ENCODE measurements at regions not wholly inside any gene's neighbourhood (a gene's known extent, or its start where the extent isn't known, plus 50 kb on each side); places are given as distances from the start of the nearest gene placed in this dataset.

DNA sequence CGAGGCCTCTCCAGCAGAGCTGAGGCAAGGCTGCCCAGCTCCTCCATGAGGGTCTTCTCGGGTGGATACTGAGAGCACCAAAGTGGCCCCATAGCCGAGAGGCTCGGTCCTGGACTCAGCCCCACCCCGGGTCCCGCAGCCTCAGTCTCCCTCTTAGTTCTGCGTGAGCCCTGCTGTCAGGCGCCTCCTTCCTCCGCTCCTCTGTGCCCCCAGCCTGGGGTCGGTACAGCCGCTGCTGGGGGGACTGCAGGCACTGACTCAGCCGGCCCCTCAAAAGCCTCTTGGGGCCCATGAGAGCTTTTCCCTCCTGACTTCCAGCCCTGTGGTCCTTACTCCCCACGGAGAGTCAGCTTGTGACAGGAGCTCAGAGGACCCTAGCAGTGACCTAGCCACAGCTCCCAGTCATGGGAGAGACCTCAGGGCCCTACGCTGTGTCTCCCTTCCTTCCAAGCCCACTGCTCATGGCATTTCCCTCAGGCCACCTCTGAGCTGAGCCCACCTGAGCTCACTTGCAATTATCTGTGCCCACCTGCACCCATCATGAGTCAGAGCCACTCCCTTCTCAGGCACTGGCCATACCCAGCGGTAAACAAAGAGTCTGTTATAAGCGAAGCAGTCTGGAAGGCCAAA is 295.0 kb upstream of the RTL1 start:
- H3K27me3 ChIP-seq (ENCODE audit: control insufficient read depth, insufficient read depth, low read length), result no peaks in the 10 kb centered on the region
- DNase-seq (ENCODE audit: low read depth) (no peak), FAIRE-seq (no peak)
- H3K36me3 ChIP-seq (ENCODE audit: control insufficient read depth, insufficient read depth, low read length), result no peaks in the 10 kb centered on the region
- TF ChIP-seq, protein P1, sequence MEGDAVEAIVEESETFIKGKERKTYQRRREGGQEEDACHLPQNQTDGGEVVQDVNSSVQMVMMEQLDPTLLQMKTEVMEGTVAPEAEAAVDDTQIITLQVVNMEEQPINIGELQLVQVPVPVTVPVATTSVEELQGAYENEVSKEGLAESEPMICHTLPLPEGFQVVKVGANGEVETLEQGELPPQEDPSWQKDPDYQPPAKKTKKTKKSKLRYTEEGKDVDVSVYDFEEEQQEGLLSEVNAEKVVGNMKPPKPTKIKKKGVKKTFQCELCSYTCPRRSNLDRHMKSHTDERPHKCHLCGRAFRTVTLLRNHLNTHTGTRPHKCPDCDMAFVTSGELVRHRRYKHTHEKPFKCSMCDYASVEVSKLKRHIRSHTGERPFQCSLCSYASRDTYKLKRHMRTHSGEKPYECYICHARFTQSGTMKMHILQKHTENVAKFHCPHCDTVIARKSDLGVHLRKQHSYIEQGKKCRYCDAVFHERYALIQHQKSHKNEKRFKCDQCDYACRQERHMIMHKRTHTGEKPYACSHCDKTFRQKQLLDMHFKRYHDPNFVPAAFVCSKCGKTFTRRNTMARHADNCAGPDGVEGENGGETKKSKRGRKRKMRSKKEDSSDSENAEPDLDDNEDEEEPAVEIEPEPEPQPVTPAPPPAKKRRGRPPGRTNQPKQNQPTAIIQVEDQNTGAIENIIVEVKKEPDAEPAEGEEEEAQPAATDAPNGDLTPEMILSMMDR (IDR thresholded peaks at IDR 0.05; ENCODE audit: insufficient read depth, low read length, severe bottlenecking), result no peak
- no peak overlapping the region for H3K4me3 ChIP-seq (ENCODE audit: low read depth, low read length)

DNA sequence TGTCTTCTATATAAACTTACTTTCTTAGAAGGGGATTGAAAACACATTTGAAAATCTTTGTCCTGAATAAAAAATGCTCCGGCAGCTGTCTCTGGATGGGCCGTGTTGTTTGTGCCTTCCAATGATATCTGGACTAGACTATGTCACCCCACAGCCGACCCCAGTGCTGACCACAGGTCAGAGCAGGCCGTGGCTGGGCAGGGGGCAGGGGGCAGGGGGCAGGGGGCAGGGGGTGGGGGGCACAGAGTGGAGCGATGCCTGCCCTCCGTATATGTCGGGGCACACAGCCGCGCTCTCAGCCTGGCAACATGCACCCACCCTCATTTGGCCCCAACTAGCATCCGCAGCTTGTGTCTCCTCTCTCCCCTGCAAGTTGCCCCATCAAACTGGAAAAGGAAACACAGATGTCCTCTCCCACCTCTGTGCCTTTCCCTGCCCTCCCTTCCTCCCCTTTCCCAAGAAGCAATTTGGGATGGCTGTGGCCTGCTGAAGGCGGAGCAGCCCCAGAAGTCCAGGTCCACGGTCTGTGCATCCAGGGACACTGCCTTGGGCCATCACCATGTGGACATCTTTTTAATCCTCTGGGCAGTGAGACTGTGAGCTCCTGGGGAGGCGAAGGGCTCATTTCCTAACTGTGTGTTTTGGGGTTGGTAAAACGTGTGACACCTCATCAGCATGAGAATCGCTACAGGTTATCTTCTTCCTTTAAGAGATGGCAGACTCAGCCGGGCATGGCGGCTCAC is 295.7 kb upstream of the RTL1 start:
- DNase-seq (ENCODE audit: low read depth), result no peak
- H3K36me3 ChIP-seq (ENCODE audit: control insufficient read depth, insufficient read depth, low read length), result no peaks in the 10 kb centered on the region
- no peaks in the 10 kb centered on the region for H3K27me3 ChIP-seq (ENCODE audit: control insufficient read depth, insufficient read depth, low read length)
- TF ChIP-seq, protein P1 (IDR thresholded peaks at IDR 0.05; ENCODE audit: insufficient read depth, low read length, severe bottlenecking), result no peak
- FAIRE-seq, result no peak
- H3K4me3 ChIP-seq (ENCODE audit: low read depth, low read length), result no peak overlapping the region

DNA sequence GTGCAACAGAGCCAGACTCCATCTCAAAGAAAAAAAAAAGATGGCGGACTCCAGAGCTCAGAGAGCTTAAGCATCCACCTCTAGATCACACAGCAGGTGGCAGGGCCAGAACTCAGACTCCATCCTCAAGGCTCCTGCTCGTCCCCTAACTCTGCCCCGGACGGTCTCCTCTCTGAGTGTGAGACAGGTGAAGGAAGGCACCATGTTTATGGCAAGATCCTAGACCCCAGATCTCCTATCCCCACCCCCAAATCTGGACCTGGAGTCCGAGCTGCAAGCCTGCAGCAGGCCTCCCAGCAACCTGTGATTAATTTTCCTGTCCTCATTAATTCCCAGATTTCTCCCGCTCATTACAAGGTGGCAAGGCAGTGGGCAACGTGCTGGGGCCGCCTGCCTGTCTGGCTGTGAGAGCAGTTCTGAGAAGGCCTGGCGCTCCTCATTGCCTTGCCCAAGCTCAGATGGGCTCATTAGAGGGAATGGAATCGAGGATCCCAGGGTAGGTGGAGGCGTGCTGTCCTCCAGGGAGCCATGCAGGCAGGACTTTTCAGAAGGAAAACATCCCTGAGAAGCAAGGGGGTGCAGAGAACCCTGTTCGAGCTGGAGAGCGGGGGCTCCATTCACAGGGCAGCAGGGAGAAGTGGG is 296.6 kb upstream of the RTL1 start:
- Histone ChIP-seq H3K4me3 (ENCODE audit: low read depth, low read length) (no peak overlapping the region), H3K36me3 (ENCODE audit: control insufficient read depth, insufficient read depth, low read length) (no peaks in the 10 kb centered on the region), H3K27me3 (ENCODE audit: control insufficient read depth, insufficient read depth, low read length) (no peaks in the 10 kb centered on the region)
- TF ChIP-seq, protein P1 (IDR thresholded peaks at IDR 0.05; ENCODE audit: insufficient read depth, low read length, severe bottlenecking), result no peak
- no peak for FAIRE-seq
- DNase-seq (ENCODE audit: low read depth), result no peak

DNA sequence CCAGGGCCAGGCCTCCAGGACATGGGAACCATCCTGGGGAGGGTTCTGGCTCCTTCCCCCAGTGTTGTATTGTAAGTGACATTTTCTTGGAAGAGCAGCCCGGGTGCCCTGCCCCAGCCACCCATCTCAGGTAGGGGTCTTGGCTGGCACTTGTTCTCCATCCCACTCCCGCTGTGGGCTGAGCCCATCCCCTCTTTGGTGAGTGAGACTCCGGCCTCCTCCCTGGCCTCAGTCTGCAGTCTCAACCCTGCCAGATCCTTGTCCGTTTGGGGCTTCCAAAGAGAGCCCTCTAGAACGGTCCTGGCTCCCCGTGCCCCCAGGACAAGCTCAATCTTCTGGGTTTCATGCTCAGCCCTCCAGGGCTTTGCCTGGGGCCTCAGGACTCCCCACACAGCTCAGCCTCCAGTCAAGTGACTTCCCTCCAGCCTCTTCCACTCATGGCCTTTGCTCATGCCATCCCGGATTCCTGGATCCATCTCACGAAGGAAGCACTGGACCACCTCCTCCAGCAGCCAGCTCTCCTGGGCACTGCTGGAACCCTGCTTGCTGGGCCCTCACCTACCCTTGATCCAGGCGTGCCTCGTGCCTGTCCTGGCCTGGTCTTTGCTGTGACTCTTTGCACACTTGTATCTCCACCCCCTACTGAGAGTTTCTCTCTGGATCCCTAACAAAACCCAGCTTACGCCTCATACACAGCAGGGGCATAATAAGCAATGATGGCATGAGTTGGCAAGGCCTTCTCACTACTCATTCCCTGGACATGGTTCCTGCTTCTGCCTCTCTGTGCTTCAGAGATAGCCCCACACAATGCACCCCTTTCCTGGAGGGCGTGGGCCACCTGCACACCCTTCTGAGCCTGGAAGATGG is 297.4 kb upstream of the RTL1 start:
- TF ChIP-seq, protein P1 (IDR thresholded peaks at IDR 0.05; ENCODE audit: insufficient read depth, low read length, severe bottlenecking), result no peak
- DNase-seq (ENCODE audit: low read depth) (no peak), FAIRE-seq (no peak)
- Histone ChIP-seq H3K36me3 (ENCODE audit: control insufficient read depth, insufficient read depth, low read length) (no peaks in the 10 kb centered on the region), H3K4me3 (ENCODE audit: low read depth, low read length) (no peak overlapping the region), H3K27me3 (ENCODE audit: control insufficient read depth, insufficient read depth, low read length) (no peaks in the 10 kb centered on the region)

DNA sequence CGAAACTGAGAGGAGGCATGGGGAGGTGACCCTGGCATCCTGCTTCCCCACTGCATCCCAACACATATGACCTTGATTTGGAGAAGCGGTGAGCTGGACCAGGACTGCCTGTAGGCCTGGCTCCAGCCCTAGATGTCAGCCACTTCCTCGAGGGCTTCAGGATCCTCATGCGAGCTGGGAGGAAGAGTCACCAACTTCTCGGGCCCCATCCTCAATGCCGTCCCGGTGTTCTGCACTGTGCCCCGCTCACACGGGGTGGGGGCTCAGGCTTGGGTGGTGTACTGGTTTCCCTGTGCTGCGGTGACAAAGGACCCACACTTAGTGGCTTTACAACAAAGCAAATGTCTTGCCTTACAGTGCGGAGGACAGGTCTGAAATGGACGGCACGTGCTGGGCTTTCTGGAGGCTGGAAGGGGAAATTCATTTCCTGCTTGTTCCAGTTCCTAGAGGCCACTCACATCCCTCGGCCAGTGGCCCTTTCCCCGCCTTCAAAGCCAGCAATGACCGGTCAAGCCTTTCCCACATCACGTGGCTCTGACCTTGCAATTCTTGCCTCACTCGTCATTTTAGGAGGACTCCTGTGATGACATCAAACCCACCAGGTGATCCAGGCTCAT is 298.1 kb upstream of the RTL1 start:
- Histone ChIP-seq H3K36me3 (ENCODE audit: control insufficient read depth, insufficient read depth, low read length) (no peaks in the 10 kb centered on the region), H3K4me3 (ENCODE audit: low read depth, low read length) (no peak overlapping the region), H3K27me3 (ENCODE audit: control insufficient read depth, insufficient read depth, low read length) (no peaks in the 10 kb centered on the region)
- DNase-seq (ENCODE audit: low read depth), result no peak
- TF ChIP-seq, protein P1 (IDR thresholded peaks at IDR 0.05; ENCODE audit: insufficient read depth, low read length, severe bottlenecking), result no peak
- FAIRE-seq, result no peak

All from bronchial epithelial cell (primary cell).